Calu3 (cell line): ENCODE measurements at regions not wholly inside any gene's neighbourhood (a gene's known extent, or its start where the extent isn't known, plus 50 kb on each side); places are given as distances from the start of the nearest gene placed in this dataset.

Experiments
- BruUV-seq: library from RNA; stranded (reverse); fragments of 400-500 nt; replicated peaks from 2 replicates; lab custom pipeline; 2021; lab: Mats Ljungman, UMichigan
- CTCF ChIA-PET: fragments of 300-600 bp; sonication (Branson Sonifier 250); formaldehyde crosslinking; loops from one replicate; lab custom pipeline; 2022; ENCODE audit warnings: antibody characterized with exemption; lab: Charles Lee
- DNase-seq: peaks from one replicate; pipeline ENCODE4 v3.0.0; 2022
- H3K27ac Mint-ChIP-seq: one replicate; pipeline ENCODE4 v1.8.0; 2022; ENCODE audit warnings: mixed read lengths; ENCODE audit not compliant: unreplicated experiment
- H3K27me3 Mint-ChIP-seq: one replicate; pipeline ENCODE4 v1.8.0; 2022; ENCODE audit warnings: mixed read lengths; ENCODE audit not compliant: unreplicated experiment
- H3K36me3 Mint-ChIP-seq: one replicate; pipeline ENCODE4 v1.8.0; 2022; ENCODE audit warnings: mild to moderate bottlenecking, moderate library complexity, mixed read lengths; ENCODE audit not compliant: insufficient read depth, unreplicated experiment
- H3K4me1 Mint-ChIP-seq: one replicate; pipeline ENCODE4 v1.8.0; 2022; ENCODE audit warnings: mild to moderate bottlenecking, low read depth, mixed read lengths; ENCODE audit not compliant: unreplicated experiment
- H3K4me3 Mint-ChIP-seq: one replicate; pipeline ENCODE4 v1.8.0; 2022; ENCODE audit warnings: mild to moderate bottlenecking, low read depth, moderate library complexity, mixed read lengths; ENCODE audit not compliant: unreplicated experiment
- H3K9me3 Mint-ChIP-seq: one replicate; pipeline ENCODE4 v1.8.0; 2022; ENCODE audit warnings: low read depth, mixed read lengths; ENCODE audit not compliant: unreplicated experiment
- intact Hi-C: fragments of 100-400 bp; cut with micrococcal nuclease; formaldehyde crosslinking; loops from one replicate; pipeline ENCODE4 v1.10.0; 2022; ENCODE audit not compliant: unreplicated experiment
- TF ChIP-seq, protein P1 (sequence below): fragments of 200-600 bp; IDR thresholded peaks from one replicate; pipeline ENCODE4 v1.8.0; 2022; ENCODE audit warnings: antibody characterized with exemption; ENCODE audit not compliant: unreplicated experiment

DNA sequence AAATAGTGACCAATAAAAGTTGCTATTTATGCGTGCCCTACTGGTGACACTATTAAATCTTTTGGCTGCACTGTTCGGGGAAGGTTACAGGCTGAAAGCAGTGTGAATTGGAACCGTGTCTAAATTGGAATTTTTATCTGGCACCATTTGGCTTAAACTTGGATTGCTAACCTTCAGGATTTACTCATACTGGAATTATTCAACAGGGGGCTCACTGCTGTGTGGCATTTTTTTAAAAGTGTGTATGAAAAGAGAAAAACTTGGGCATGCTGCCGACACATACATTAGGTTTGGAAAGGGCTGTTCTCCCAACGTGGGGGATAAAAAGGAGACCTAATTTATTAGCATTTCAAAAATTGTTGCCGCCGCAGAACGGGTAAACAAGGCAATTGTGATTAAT is 537.9 kb upstream of the MGMT start:
- H3K27me3 Mint-ChIP-seq: no peaks in the 10 kb centered on the region
- intact Hi-C loops: no loop called here
- H3K36me3 Mint-ChIP-seq: no peaks in the 10 kb centered on the region
- peaks cover 5% of the 10 kb centered on the region for H3K9me3 Mint-ChIP-seq
- no peak overlapping the region for H3K27ac Mint-ChIP-seq
- H3K4me3 Mint-ChIP-seq: no peak overlapping the region
- H3K4me1 Mint-ChIP-seq: no peaks in the 10 kb centered on the region
- CTCF ChIA-PET: no interaction called here
- TF ChIP-seq, protein P1, sequence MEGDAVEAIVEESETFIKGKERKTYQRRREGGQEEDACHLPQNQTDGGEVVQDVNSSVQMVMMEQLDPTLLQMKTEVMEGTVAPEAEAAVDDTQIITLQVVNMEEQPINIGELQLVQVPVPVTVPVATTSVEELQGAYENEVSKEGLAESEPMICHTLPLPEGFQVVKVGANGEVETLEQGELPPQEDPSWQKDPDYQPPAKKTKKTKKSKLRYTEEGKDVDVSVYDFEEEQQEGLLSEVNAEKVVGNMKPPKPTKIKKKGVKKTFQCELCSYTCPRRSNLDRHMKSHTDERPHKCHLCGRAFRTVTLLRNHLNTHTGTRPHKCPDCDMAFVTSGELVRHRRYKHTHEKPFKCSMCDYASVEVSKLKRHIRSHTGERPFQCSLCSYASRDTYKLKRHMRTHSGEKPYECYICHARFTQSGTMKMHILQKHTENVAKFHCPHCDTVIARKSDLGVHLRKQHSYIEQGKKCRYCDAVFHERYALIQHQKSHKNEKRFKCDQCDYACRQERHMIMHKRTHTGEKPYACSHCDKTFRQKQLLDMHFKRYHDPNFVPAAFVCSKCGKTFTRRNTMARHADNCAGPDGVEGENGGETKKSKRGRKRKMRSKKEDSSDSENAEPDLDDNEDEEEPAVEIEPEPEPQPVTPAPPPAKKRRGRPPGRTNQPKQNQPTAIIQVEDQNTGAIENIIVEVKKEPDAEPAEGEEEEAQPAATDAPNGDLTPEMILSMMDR: no peak
- no peak for DNase-seq
- BruUV-seq: no TSS peak

DNA sequence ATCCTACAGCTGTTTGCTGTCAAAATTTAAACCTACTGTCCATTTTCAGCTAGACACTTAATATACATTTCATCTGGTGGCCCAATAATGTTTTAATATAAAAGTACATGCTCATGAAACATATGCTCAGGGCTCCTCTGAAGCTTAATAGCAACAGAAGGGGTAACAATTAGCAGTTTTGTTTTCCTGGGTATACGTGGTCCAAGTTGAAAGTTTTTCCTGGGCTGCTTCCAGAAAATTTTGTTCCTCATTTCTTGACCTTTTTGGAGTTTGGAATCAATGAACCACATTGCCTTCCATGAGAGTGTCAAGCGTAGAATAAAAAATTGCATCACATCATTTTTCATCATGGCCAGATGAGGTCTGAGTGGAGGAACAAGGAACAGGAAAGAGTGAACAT is 537.3 kb upstream of the MGMT start:
- Mint-ChIP-seq H3K36me3 (no peaks in the 10 kb centered on the region), H3K4me3 (no peak overlapping the region), H3K27ac (no peak overlapping the region), H3K27me3 (no peaks in the 10 kb centered on the region), H3K9me3 (peaks cover 5% of the 10 kb centered on the region), H3K4me1 (no peaks in the 10 kb centered on the region)
- no peak for DNase-seq
- intact Hi-C loops: no loop called here
- TF ChIP-seq, protein P1: no peak
- CTCF ChIA-PET: no interaction called here
- BruUV-seq: no TSS peak

DNA sequence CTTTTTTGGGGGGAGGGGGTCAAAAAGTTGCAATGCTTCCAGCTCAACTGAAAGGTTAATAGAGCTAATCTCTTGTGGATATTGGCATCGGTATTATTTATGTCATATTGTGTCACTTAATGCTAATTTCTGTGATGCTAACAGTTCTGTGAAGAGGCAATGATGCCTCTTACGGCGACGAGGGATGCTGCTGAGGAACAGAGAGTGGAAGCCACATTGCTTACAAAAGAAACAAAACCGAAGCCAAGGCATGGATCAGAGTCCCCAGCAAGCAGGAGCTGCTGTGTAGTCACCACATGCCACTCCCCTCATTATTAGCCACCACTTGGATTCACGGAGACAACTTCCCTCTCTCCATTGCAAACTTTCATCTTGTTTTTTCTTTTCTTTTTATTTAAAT is 536.5 kb upstream of the MGMT start:
- no peaks in the 10 kb centered on the region for H3K27me3 Mint-ChIP-seq
- no peak for DNase-seq
- TF ChIP-seq, protein P1: no peak
- H3K4me3 Mint-ChIP-seq: no peak overlapping the region
- CTCF ChIA-PET: no interaction called here
- BruUV-seq: no TSS peak
- H3K36me3 Mint-ChIP-seq: no peaks in the 10 kb centered on the region
- no peaks in the 10 kb centered on the region for H3K4me1 Mint-ChIP-seq
- intact Hi-C loops: no loop called here
- H3K27ac Mint-ChIP-seq: no peak overlapping the region
- peaks cover 5% of the 10 kb centered on the region for H3K9me3 Mint-ChIP-seq

DNA sequence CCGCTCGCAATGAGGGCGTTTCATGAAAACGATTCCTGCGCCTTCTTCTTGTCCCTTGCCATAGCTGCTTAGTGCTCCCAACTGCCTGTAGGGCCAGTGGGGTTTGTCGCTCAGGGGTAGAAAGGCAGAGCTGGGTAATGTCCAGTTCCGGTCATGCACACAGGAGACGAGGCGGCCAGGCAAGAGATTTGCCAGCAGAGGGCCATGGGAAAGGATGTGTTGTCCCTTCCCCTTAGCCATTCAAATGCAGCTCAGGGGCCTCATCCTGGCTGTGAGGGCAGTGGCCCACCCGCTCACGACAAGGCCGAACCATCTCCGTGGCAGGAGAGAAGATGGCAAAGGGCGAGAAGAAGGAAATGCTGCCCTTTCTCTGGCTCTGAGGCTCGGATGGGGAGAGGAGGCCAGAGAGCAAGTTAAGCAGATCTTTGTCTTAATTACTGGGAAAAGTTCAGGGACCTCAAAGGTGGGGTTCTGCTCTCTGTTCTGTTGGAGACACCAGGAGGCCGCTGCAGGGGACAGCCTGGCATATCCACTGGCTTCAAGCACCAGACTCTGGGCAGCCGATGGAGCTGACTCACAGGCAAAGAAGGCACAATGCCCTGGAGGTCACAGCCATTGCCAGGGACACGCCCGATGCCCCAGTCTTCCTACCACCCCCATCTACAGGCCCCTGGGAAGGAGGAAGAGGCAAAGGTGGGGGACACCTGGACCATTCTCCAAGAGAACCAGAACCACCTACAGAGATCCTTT is 534.8 kb upstream of the MGMT start:
- Mint-ChIP-seq H3K27ac (no peak overlapping the region), H3K4me1 (no peaks in the 10 kb centered on the region), H3K9me3 (peaks cover 9% of the 10 kb centered on the region), H3K4me3 (no peak overlapping the region), H3K27me3 (no peaks in the 10 kb centered on the region), H3K36me3 (no peaks in the 10 kb centered on the region)
- no peak for DNase-seq
- TF ChIP-seq, protein P1: no peak
- intact Hi-C loops: no loop called here
- no TSS peak for BruUV-seq
- CTCF ChIA-PET: interaction anchor here (0.9 kb wide), 1 partner anchor 10 kb away, joined by 4 read pairs; no protein-coding TSS in a partner anchor
